ENCODE measurements at regions not wholly inside any gene's neighbourhood (a gene's known extent, or its start where the extent isn't known, plus 50 kb on each side); places are given as distances from the start of the nearest gene placed in this dataset.

DNA sequence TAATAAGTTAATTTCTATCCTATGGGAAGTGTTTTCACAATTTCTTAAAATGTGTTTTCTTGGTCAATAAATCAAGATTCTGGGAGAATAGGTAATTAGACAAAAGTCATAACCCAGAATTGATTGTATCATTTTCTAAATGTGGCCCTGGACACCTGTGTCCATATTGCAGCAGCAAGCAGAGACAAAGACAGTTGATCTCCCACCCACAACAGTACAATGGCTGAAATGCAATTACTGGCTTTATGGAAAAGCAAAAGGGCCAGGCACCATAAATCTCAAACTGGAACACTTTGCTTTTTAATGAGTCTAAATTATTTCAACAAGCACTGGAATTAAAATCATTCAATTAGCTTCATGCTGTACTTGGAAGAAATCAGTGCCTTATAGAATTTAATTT is 157.2 kb downstream of the ESM1 start:
- TF ChIP-seq CTCF (IDR thresholded peaks at IDR 0.05): no peak
- TF ChIP-seq POLR2A (IDR thresholded peaks at IDR 0.05): no peak

All from Peyer's patch (tissue), 4 donors.